GM12865 (cell line): ENCODE measurements at regions not wholly inside any gene's neighbourhood (a gene's known extent, or its start where the extent isn't known, plus 50 kb on each side); places are given as distances from the start of the nearest gene placed in this dataset.
"Not testable (repeated sequence)": the region's sequence is repeated elsewhere in the genome, so short reads cannot be mapped to it uniquely, and the experiment has no call there.

Source experiments
- DNase-seq: peaks from one replicate; pipeline ENCODE4 v3.0.0; 2010; ENCODE audit warnings: low read depth
- H3K4me3 ChIP-seq: 2 replicates; pipeline ENCODE4 v1.5.1; 2011; ENCODE audit warnings: mild to moderate bottlenecking, low read depth, low read length, control low read depth
- TF ChIP-seq, protein P1 (sequence below): IDR thresholded peaks from 2 replicates; pipeline ENCODE4 v1.5.1; 2011; ENCODE audit warnings: low read length, control low read depth, low read depth, inconsistent platforms; ENCODE audit not compliant: insufficient read depth; ENCODE audit errors: missing control alignments

DNA sequence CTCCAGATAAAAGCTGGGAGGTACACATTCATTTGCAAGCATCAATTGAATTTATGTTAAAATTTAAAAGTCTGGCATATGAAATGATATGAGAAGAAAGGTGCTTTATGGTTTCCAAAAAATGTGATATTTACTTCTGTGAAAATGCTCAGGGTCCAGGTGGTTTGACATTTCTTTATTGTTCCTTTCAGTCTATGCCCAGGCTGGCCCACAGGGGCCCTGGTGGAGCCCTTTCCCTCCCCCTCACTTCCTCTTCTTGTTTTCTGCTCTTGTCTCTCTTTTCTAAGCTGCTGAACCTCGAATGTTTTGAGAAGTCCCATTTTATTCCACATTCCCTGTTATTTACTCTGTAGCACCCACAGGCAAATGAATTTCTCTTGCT, 127.8 kb downstream of the HS3ST3B1 start:
- H3K4me3 ChIP-seq, result no peak overlapping the region
- TF ChIP-seq, protein P1, sequence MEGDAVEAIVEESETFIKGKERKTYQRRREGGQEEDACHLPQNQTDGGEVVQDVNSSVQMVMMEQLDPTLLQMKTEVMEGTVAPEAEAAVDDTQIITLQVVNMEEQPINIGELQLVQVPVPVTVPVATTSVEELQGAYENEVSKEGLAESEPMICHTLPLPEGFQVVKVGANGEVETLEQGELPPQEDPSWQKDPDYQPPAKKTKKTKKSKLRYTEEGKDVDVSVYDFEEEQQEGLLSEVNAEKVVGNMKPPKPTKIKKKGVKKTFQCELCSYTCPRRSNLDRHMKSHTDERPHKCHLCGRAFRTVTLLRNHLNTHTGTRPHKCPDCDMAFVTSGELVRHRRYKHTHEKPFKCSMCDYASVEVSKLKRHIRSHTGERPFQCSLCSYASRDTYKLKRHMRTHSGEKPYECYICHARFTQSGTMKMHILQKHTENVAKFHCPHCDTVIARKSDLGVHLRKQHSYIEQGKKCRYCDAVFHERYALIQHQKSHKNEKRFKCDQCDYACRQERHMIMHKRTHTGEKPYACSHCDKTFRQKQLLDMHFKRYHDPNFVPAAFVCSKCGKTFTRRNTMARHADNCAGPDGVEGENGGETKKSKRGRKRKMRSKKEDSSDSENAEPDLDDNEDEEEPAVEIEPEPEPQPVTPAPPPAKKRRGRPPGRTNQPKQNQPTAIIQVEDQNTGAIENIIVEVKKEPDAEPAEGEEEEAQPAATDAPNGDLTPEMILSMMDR, result no peak
- DNase-seq, result no peak

- TF ChIP-seq, protein P1, result no peak
- DNase-seq, result peak; percentile 4
- H3K4me3 ChIP-seq, result no peak overlapping the region
Measured at GRCh38 chr17:14427900-14428647, 127.2 kb downstream of the HS3ST3B1 start.

GRCh38 chr17:14423156-14423555, 122.3 kb downstream of the HS3ST3B1 start:
- H3K4me3 ChIP-seq, DNase-seq: not testable (repeated sequence)

DNA sequence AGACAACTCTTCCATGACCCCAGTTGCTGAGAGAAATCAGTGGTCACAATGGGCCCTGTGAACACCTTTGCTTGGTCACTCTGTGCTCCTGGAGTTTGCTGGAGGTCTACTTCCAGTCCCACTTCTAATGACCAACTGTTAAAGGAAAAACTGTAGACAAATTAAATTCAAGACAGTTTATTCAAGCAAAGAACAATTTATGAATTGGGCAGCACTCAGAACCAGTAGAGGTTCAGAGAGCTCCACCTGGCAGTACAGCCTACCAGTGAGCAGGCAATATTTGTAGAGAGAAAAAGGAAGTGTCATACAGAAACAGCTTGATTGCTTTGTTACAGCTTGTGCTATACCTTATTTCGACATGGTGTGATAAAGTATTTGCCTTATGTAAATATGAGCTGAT, 116.5 kb downstream of the HS3ST3B1 start:
- TF ChIP-seq, protein P1, result no peak
- no peak overlapping the region for H3K4me3 ChIP-seq
- no peak for DNase-seq

DNA sequence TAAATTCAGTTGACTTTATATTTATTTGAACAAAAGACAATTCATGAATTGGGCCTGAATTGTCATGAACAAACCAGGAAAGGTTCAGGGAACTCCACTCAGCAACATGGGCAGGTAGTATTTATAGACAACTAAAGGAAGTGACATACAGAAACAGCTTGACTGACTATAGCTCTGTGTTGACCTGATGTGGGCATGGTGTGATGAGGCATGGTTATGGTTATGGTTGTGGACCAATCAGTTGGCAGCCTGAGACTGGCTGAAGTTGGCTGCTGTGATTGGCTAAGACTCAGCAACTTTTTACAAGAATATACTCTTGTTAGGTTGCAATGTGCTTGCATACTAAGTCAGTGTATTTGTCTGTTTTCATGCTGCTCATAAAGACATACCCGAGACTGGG, 108.4 kb downstream of the HS3ST3B1 start:
- no peak for DNase-seq
- no peak overlapping the region for H3K4me3 ChIP-seq
- TF ChIP-seq, protein P1, result no peak

- H3K4me3 ChIP-seq, result no peak overlapping the region
- TF ChIP-seq, protein P1, result no peak
- no peak for DNase-seq
Measured at GRCh38 chr17:14407541-14407940, 106.7 kb downstream of the HS3ST3B1 start.

DNA sequence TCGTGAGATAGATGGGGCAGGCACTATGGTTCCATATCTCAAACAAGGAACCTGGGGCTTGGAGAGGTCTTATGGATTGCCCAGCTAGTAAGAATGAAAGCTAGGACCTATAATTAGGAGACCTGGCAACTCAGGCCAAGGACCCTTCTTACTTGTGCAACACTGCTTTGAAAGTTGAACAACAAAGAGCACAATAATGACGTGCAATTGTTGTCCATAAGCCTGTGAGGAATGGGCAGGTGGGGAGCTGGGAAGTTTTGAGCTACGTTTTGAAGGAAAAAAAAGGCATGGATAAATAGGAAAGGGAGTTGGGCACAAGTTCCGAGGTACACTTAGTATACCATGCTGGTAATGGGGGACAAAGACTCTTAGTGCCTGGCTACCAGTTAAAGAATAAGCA, 104.3 kb downstream of the HS3ST3B1 start:
- no peak overlapping the region for H3K4me3 ChIP-seq
- TF ChIP-seq, protein P1, result no peak
- no peak for DNase-seq
